HepG2 (cell line): ENCODE measurements at regions not wholly inside any gene's neighbourhood (a gene's known extent, or its start where the extent isn't known, plus 50 kb on each side); places are given as distances from the start of the nearest gene placed in this dataset.

Source experiments
- ATAC-seq: fragments of 200-7000 bp; cut with Tn5 transposase; 3 replicates; pipeline ENCODE4 v1.9.1; 2020; ENCODE audit warnings: mild to moderate bottlenecking, moderate library complexity
- BruUV-seq: library from RNA; stranded (reverse); fragments of 400-500 nt; replicated peaks from 2 replicates; lab custom pipeline; 2021; lab: Mats Ljungman, UMichigan
- CTCF ChIA-PET: fragments of 300-600 bp; formaldehyde crosslinking; extraction: SDS; loops from one replicate; lab custom pipeline; 2021; ENCODE audit warnings: low total read pairs, inconsistent platforms, low intra/inter-chr PET ratio; lab: Yijun Ruan, JAX
- POLR2A ChIA-PET: fragments of 350-600 bp; sonication (Branson Sonifier 250); formaldehyde crosslinking; loops from one replicate; lab custom pipeline; 2020; ENCODE audit warnings: antibody characterized with exemption, inconsistent platforms; lab: Yijun Ruan, JAX
- DNase-seq: peaks from one replicate; pipeline ENCODE4 v3.0.0-alpha.2; 2015; ENCODE audit warnings: low spot score
- FAIRE-seq: peaks from 3 replicates; lab custom pipeline; 2011; peaks lifted over from hg19 to GRCh38; lab: Jason Lieb, UNC
- H2AFZ ChIP-seq: one replicate; pipeline ENCODE4 v1.6.1; 2011; ENCODE audit warnings: low read length, inconsistent platforms
- H3K27ac ChIP-seq: fragments of 300-600 bp; 3 replicates; pipeline ENCODE4 v1.8.0; 2011; ENCODE audit warnings: mixed run types, mild to moderate bottlenecking, mixed read lengths, low read length, inconsistent platforms; ENCODE audit not compliant: insufficient read depth; ENCODE audit errors: extremely low read length
- H3K27me3 ChIP-seq, 2 experiments: fragments of 200-600 bp in 1 of 2; 2 replicates in 1 of 2; 3 replicates in 1 of 2; pipeline versions ENCODE4 v1.6.0 to v1.8.0; 2011; ENCODE audit warnings: low read length in 2 of 2, mild to moderate bottlenecking in 2 of 2, moderate library complexity in 2 of 2, inconsistent platforms in 1 of 2; ENCODE audit not compliant: insufficient read depth in 2 of 2, control insufficient read depth in 1 of 2
- H3K36me3 ChIP-seq, 2 experiments: fragments of 200-600 bp in 1 of 2; replicated peaks in 1 of 2; 2 replicates in 1 of 2; 3 replicates in 1 of 2; pipeline versions ENCODE4 v1.5.1 to v1.8.0; 2011; ENCODE audit warnings: low read length in 2 of 2, inconsistent platforms in 1 of 2; ENCODE audit not compliant: insufficient read depth in 2 of 2, control insufficient read depth in 1 of 2
- H3K4me1 ChIP-seq: 2 replicates; pipeline ENCODE4 v1.5.1; 2012; ENCODE audit warnings: low read length, inconsistent platforms; ENCODE audit not compliant: insufficient read depth
- H3K4me2 ChIP-seq: 2 replicates; pipeline ENCODE4 v1.6.0; 2011; ENCODE audit warnings: low read depth, low read length, inconsistent platforms
- H3K4me3 ChIP-seq, 3 experiments: fragments of 200-600 bp in 1 of 3; sonication (generic), shearing (Covaris generic) in 1 of 3; replicated peaks in 1 of 3; 2 replicates each; pipeline ENCODE4 v1.5.1; 2011 to 2016; ENCODE audit warnings: low read length in 3 of 3, inconsistent platforms in 2 of 3, low read depth in 2 of 3, mild to moderate bottlenecking in 2 of 3, control low read depth in 1 of 3, mixed read lengths in 1 of 3; ENCODE audit not compliant: insufficient read depth in 1 of 3
- H3K79me2 ChIP-seq: one replicate; pipeline ENCODE4 v1.6.1; 2011; ENCODE audit warnings: low read length, inconsistent platforms; ENCODE audit not compliant: insufficient read depth
- H3K9ac ChIP-seq: 2 replicates; pipeline ENCODE4 v1.6.0; 2011; ENCODE audit warnings: mild to moderate bottlenecking, low read depth, low read length, inconsistent platforms; ENCODE audit not compliant: insufficient read depth
- H3K9me3 ChIP-seq: 2 replicates; pipeline ENCODE4 v1.5.1; 2012; ENCODE audit warnings: mild to moderate bottlenecking, low read length
- H4K20me1 ChIP-seq: 2 replicates; pipeline ENCODE4 v1.6.0; 2011; ENCODE audit warnings: inconsistent platforms, mild to moderate bottlenecking, low read length, moderate library complexity; ENCODE audit not compliant: insufficient read depth
- HIC2 ChIP-seq: sonication (generic); formaldehyde crosslinking; IDR thresholded peaks from 2 replicates; pipeline ENCODE4 v1.9.0; 2022; ENCODE audit warnings: low read depth, missing genetic modification reagents
- NFIB ChIP-seq: sonication (generic); formaldehyde crosslinking; IDR thresholded peaks from 2 replicates; pipeline ENCODE4 v1.9.0; 2021; ENCODE audit warnings: missing genetic modification reagents, mild to moderate bottlenecking, borderline replicate concordance
- NKX3-1 ChIP-seq: sonication (generic); formaldehyde crosslinking; IDR thresholded peaks from 2 replicates; pipeline ENCODE4 v1.5.0; 2020; ENCODE audit warnings: missing genetic modification reagents
- RFXANK ChIP-seq: IDR thresholded peaks from 2 replicates; pipeline ENCODE4 v1.6.1; 2016
- SIN3B ChIP-seq: fragments of 150-350 bp; IDR thresholded peaks from 2 replicates; pipeline ENCODE4 v1.6.1; 2014; ENCODE audit warnings: low read length
- THAP11 ChIP-seq: IDR thresholded peaks from 2 replicates; pipeline ENCODE4 v1.6.1; 2016; ENCODE audit warnings: missing biosample characterization, missing genetic modification reagents
- YY1 ChIP-seq: IDR thresholded peaks from 2 replicates; pipeline ENCODE4 v1.6.1; 2011; ENCODE audit warnings: low read length, low read depth, moderate library complexity, mild to moderate bottlenecking; ENCODE audit not compliant: insufficient read depth, insufficient replicate concordance
- ZBTB34 ChIP-seq: sonication (generic); formaldehyde crosslinking; IDR thresholded peaks from 2 replicates; pipeline ENCODE4 v1.8.0; 2022; ENCODE audit warnings: mild to moderate bottlenecking, missing genetic modification reagents
- ZNF138 ChIP-seq: sonication (generic); formaldehyde crosslinking; IDR thresholded peaks from 2 replicates; pipeline ENCODE4 v1.5.0; 2020; ENCODE audit warnings: mild to moderate bottlenecking, low read depth, missing genetic modification reagents
- ZNF350 ChIP-seq: sonication (generic); formaldehyde crosslinking; IDR thresholded peaks from 2 replicates; pipeline ENCODE4 v1.4.0; 2020; ENCODE audit warnings: mild to moderate bottlenecking, low read depth, missing genetic modification reagents, borderline replicate concordance
- ZNF607 ChIP-seq: sonication (generic); formaldehyde crosslinking; IDR thresholded peaks from 2 replicates; pipeline ENCODE4 v1.5.1; 2020; ENCODE audit warnings: missing genetic modification reagents, mild to moderate bottlenecking, borderline replicate concordance
- ZSCAN30 ChIP-seq: sonication (generic); formaldehyde crosslinking; IDR thresholded peaks from 2 replicates; pipeline ENCODE4 v1.5.0; 2020; ENCODE audit warnings: mild to moderate bottlenecking, missing genetic modification reagents
- WGBS: methylation state at CpG from one replicate; pipeline ENCODE4 v1.1.6; 2017; ENCODE audit warnings: low lambda C conversion rate; 5-methylcytosine and 5-hydroxymethylcytosine counted together
- in situ Hi-C: cut with HindIII; loops from 2 replicates; pipeline ENCODE4 v1.10.0; 2017; ENCODE audit warnings: low pct_unique_long_range_greater_than_20kb; ENCODE audit not compliant: extremely low pct_ligation_motif_present
- intact Hi-C: fragments of 100-400 bp; cut with micrococcal nuclease; formaldehyde crosslinking; loops from one replicate; pipeline ENCODE4 v1.10.0; 2022; ENCODE audit not compliant: unreplicated experiment
- TF ChIP-seq, protein P1 (sequence below): sonication (generic); formaldehyde crosslinking; IDR thresholded peaks from 2 replicates; pipeline ENCODE4 v1.5.0; 2020; ENCODE audit warnings: missing genetic modification reagents
- TF ChIP-seq, protein P2 (sequence below): sonication (generic); formaldehyde crosslinking; IDR thresholded peaks from 2 replicates; pipeline ENCODE4 v1.5.1; 2020; ENCODE audit warnings: mild to moderate bottlenecking, missing genetic modification reagents, moderate library complexity
- TF ChIP-seq, protein P3 (sequence below): IDR thresholded peaks from 2 replicates; pipeline ENCODE4 v1.6.1; 2016; ENCODE audit warnings: mild to moderate bottlenecking

- intact Hi-C loops (no loop called here), in situ Hi-C loops (no loop called here)
- Histone ChIP-seq H3K36me3 (no peaks in the 10 kb centered on the region), H4K20me1 (no peaks in the 10 kb centered on the region), H3K79me2 (no peaks in the 10 kb centered on the region), H3K27me3 (no peaks in the 10 kb centered on the region), H3K4me2 (no peak overlapping the region), H3K4me1 (no peaks in the 10 kb centered on the region), H3K9me3 (no peaks in the 10 kb centered on the region), H3K27ac (no peak overlapping the region), H2AFZ (no peak overlapping the region), H3K4me3 (no peak overlapping the region), H3K9ac (no peak overlapping the region)
- CTCF ChIA-PET = no interaction called here
- 64% methylated on average over 2 of the region's 2 CpGs for WGBS
- no peak for TF ChIP-seq ZSCAN30 (CRISPR knock-in tag)
- no peak for TF ChIP-seq YY1
- no peak for TF ChIP-seq NFIB (CRISPR knock-in tag)
- TF ChIP-seq, protein P1, sequence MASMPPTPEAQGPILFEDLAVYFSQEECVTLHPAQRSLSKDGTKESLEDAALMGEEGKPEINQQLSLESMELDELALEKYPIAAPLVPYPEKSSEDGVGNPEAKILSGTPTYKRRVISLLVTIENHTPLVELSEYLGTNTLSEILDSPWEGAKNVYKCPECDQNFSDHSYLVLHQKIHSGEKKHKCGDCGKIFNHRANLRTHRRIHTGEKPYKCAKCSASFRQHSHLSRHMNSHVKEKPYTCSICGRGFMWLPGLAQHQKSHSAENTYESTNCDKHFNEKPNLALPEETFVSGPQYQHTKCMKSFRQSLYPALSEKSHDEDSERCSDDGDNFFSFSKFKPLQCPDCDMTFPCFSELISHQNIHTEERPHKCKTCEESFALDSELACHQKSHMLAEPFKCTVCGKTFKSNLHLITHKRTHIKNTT = no peak
- no peak for TF ChIP-seq ZNF138 (CRISPR knock-in tag)
- no peak for TF ChIP-seq SIN3B
- no peak for TF ChIP-seq THAP11 (CRISPR knock-in tag)
- no peak for TF ChIP-seq ZBTB34
- no peak for TF ChIP-seq ZNF607 (CRISPR knock-in tag)
- TF ChIP-seq, protein P2, sequence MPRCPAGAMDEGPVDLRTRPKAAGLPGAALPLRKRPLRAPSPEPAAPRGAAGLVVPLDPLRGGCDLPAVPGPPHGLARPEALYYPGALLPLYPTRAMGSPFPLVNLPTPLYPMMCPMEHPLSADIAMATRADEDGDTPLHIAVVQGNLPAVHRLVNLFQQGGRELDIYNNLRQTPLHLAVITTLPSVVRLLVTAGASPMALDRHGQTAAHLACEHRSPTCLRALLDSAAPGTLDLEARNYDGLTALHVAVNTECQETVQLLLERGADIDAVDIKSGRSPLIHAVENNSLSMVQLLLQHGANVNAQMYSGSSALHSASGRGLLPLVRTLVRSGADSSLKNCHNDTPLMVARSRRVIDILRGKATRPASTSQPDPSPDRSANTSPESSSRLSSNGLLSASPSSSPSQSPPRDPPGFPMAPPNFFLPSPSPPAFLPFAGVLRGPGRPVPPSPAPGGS (CRISPR knock-in tag) = no peak
- no peak for TF ChIP-seq HIC2 (CRISPR knock-in tag)
- no peak for TF ChIP-seq ZNF350 (CRISPR knock-in tag)
- TF ChIP-seq NKX3-1 = no peak
- TF ChIP-seq RFXANK = no peak
- TF ChIP-seq, protein P3, sequence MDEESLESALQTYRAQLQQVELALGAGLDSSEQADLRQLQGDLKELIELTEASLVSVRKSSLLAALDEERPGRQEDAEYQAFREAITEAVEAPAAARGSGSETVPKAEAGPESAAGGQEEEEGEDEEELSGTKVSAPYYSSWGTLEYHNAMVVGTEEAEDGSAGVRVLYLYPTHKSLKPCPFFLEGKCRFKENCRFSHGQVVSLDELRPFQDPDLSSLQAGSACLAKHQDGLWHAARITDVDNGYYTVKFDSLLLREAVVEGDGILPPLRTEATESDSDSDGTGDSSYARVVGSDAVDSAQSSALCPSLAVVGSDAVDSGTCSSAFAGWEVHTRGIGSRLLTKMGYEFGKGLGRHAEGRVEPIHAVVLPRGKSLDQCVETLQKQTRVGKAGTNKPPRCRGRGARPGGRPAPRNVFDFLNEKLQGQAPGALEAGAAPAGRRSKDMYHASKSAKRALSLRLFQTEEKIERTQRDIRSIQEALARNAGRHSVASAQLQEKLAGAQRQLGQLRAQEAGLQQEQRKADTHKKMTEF (CRISPR knock-in tag) = no peak
- POLR2A ChIA-PET = no interaction called here
- ATAC-seq (no peak), DNase-seq (no peak), FAIRE-seq (no peak)
- no TSS peak for BruUV-seq
Observed at GRCh38 chr5:67333171-67333570, 136.6 kb upstream of the CD180 start.
